HUES6 (cell line): ENCODE measurements at regions not wholly inside any gene's neighbourhood (a gene's known extent, or its start where the extent isn't known, plus 50 kb on each side); places are given as distances from the start of the nearest gene placed in this dataset.

ENCODE experiments used
- H3K27ac ChIP-seq: 2 replicates; pipeline ENCODE4 v1.7.0; 2013; ENCODE audit warnings: low read depth, mild to moderate bottlenecking, low read length, inconsistent platforms
- H3K27me3 ChIP-seq: 2 replicates; pipeline ENCODE4 v1.6.1; 2013; ENCODE audit warnings: low read length; ENCODE audit not compliant: control insufficient read depth, insufficient read depth
- H3K36me3 ChIP-seq: 2 replicates; pipeline ENCODE4 v1.6.1; 2013; ENCODE audit warnings: low read length; ENCODE audit not compliant: control insufficient read depth, insufficient read depth
- H3K4me1 ChIP-seq: 2 replicates; pipeline ENCODE4 v1.6.1; 2013; ENCODE audit warnings: low read length; ENCODE audit not compliant: control insufficient read depth, insufficient read depth
- H3K4me3 ChIP-seq: 2 replicates; pipeline ENCODE4 v1.5.1; 2013; ENCODE audit warnings: low read depth, low read length
- H3K9ac ChIP-seq: one replicate; pipeline ENCODE4 v1.6.1; 2013; ENCODE audit warnings: mild to moderate bottlenecking, low read length
- H3K9me3 ChIP-seq: 2 replicates; pipeline ENCODE4 v1.6.1; 2013; ENCODE audit warnings: low read depth, low read length; ENCODE audit not compliant: control insufficient read depth, insufficient read depth

- no peak overlapping the region for H3K4me3 ChIP-seq
- H3K9ac ChIP-seq = no peak overlapping the region
- H3K4me1 ChIP-seq = peaks cover 42% of the 10 kb centered on the region
- H3K9me3 ChIP-seq = no peaks in the 10 kb centered on the region
- no peaks in the 10 kb centered on the region for H3K36me3 ChIP-seq
- no peaks in the 10 kb centered on the region for H3K27me3 ChIP-seq
- H3K27ac ChIP-seq = no peak overlapping the region
Measured at GRCh38 chrX:69083361-69083760, 81.9 kb downstream of the PJA1 start.

DNA sequence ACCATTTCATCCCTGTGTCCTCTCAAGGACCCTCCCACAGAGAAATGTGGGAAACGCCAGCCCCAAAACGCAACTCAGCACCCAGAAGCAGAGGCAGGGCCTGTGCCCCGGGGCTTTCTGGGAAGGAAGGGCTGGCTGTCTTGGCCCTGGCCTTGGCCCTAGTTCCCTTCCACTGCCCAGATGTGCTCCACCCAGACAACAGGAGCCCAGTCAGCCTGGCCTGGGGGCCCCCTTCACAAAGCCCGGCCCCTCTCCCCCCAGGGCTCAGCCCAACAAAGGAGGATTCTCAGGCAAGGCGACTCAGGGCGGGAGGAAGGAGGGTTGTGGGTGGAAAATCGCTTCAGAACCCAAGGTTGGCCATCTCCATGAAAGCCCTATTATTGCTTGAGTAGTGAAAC is 82.5 kb downstream of the PJA1 start:
- Histone ChIP-seq H3K9me3 (no peaks in the 10 kb centered on the region), H3K4me1 (peaks cover 40% of the 10 kb centered on the region), H3K4me3 (no peak overlapping the region), H3K36me3 (no peaks in the 10 kb centered on the region), H3K27me3 (no peaks in the 10 kb centered on the region), H3K27ac (no peak overlapping the region), H3K9ac (no peak overlapping the region)

DNA sequence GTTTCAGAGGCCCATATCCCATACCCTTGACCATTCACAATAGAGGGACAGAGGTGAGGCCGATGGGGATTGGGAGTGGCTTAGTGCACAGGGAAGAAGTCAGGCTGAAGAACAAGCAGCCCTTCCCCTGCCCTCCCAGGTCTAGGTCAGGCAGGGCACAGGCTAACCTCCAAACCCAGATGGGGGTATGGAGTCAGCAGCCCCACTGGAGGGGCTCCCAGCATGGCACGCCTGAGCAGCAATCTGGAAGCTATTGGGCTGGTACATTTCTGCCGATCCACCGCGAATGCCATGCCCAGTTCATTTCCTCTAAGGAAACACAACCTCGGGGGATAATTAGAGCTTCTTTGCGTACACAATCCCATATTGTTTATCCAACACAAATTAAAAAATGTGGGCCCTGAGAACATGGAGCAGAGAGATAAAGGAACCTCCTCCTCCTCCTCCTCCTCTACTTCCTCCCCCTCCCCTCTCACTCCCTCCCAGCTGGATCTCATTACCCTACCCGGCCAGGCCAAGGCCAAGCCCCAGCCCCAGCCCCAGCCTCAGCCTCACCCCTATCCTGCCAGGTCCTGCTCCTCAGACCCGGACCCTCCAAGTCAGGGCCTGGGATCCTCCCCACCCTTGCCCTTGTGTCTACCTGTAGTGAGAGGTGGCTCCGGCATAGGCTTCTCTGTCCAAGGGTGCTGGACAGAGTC is 83.0 kb downstream of the PJA1 start:
- Histone ChIP-seq H3K4me1 (peaks cover 42% of the 10 kb centered on the region), H3K9ac (no peak overlapping the region), H3K9me3 (no peaks in the 10 kb centered on the region), H3K36me3 (no peaks in the 10 kb centered on the region), H3K4me3 (no peak overlapping the region), H3K27me3 (no peaks in the 10 kb centered on the region), H3K27ac (no peak overlapping the region)

- Histone ChIP-seq H3K36me3 (no peaks in the 10 kb centered on the region), H3K4me1 (peaks cover 42% of the 10 kb centered on the region), H3K4me3 (no peak overlapping the region), H3K9me3 (no peaks in the 10 kb centered on the region), H3K9ac (no peak overlapping the region), H3K27ac (no peak overlapping the region), H3K27me3 (no peaks in the 10 kb centered on the region)
Measured at GRCh38 chrX:69080855-69081465, 84.3 kb downstream of the PJA1 start.

GRCh38 chrX:69079268-69079667 is 86.0 kb downstream of the PJA1 start:
- Histone ChIP-seq H3K27me3 (no peaks in the 10 kb centered on the region), H3K9me3 (no peaks in the 10 kb centered on the region), H3K4me3 (no peak overlapping the region), H3K9ac (no peak overlapping the region), H3K36me3 (no peaks in the 10 kb centered on the region), H3K4me1 (peaks cover 42% of the 10 kb centered on the region), H3K27ac (no peak overlapping the region)

GRCh38 chrX:69077895-69078455 is 87.3 kb downstream of the PJA1 start:
- H3K4me3 ChIP-seq = no peak overlapping the region
- H3K27ac ChIP-seq = no peak overlapping the region
- H3K27me3 ChIP-seq = no peaks in the 10 kb centered on the region
- H3K36me3 ChIP-seq = no peaks in the 10 kb centered on the region
- H3K9ac ChIP-seq = no peak overlapping the region
- peaks cover 34% of the 10 kb centered on the region for H3K4me1 ChIP-seq
- H3K9me3 ChIP-seq = no peaks in the 10 kb centered on the region

- H3K9ac ChIP-seq = no peak overlapping the region
- no peak overlapping the region for H3K27ac ChIP-seq
- no peaks in the 10 kb centered on the region for H3K9me3 ChIP-seq
- H3K4me3 ChIP-seq = no peak overlapping the region
- no peaks in the 10 kb centered on the region for H3K36me3 ChIP-seq
- peaks cover 21% of the 10 kb centered on the region for H3K4me1 ChIP-seq
- no peaks in the 10 kb centered on the region; the same call in 1 of the 2 replicates for H3K27me3 ChIP-seq
Measured at GRCh38 chrX:69076088-69076487, 89.2 kb downstream of the PJA1 start.

DNA sequence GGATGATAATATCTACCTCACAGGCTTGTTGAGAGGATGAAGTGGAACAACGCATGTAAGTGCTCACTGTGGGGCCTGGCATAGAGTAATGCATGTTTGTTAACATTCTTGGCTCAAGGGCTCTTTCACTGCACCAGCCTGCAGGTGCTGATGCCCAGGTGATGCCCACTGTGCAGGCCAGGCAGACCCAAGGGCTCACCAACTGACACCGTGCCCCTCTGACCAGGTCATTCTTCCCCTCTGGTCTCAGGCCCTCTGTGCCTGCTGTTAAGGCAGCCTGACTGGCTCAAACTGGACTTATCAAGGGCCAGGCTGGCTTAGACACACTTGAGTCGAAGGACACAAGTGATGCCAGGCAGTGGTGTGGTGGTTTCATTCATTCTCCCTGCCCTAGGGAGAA is 90.5 kb downstream of the PJA1 start:
- no peak overlapping the region for H3K27ac ChIP-seq
- no peaks in the 10 kb centered on the region for H3K9me3 ChIP-seq
- H3K27me3 ChIP-seq = no peaks in the 10 kb centered on the region; the same call in 1 of the 2 replicates
- H3K4me1 ChIP-seq = peaks cover 18% of the 10 kb centered on the region
- H3K9ac ChIP-seq = no peak overlapping the region
- no peaks in the 10 kb centered on the region for H3K36me3 ChIP-seq
- no peak overlapping the region for H3K4me3 ChIP-seq

GRCh38 chrX:69073721-69074120 is 91.5 kb downstream of the PJA1 start:
- Histone ChIP-seq H3K27me3 (no peaks in the 10 kb centered on the region; the same call in 1 of the 2 replicates), H3K4me1 (peaks cover 18% of the 10 kb centered on the region), H3K9ac (no peak overlapping the region), H3K27ac (no peak overlapping the region), H3K9me3 (no peaks in the 10 kb centered on the region), H3K4me3 (no peak overlapping the region), H3K36me3 (no peaks in the 10 kb centered on the region)

DNA sequence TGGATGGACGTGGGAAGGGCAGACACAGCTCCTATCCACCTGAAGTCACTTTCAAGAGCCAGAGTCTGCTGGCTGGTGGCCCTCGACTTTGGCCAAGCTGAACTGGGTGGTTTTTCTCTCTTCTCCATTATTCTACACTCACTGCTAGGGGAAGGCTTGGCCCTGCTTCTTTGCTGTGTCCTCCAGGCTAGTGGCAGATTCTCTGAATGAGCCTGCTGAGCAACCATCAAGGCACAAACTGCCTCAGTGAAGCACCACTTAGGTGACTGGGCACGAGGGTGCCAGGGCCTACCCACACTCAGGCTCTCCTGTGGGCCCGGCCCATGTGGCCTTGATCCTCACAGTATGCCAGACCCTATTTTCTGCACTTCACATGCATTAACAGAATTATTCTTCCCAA is 92.0 kb downstream of the PJA1 start:
- Histone ChIP-seq H3K9ac (no peak overlapping the region), H3K4me1 (peaks cover 18% of the 10 kb centered on the region), H3K9me3 (no peaks in the 10 kb centered on the region), H3K27me3 (no peaks in the 10 kb centered on the region; the same call in 1 of the 2 replicates), H3K36me3 (no peaks in the 10 kb centered on the region), H3K27ac (no peak overlapping the region), H3K4me3 (no peak overlapping the region)

DNA sequence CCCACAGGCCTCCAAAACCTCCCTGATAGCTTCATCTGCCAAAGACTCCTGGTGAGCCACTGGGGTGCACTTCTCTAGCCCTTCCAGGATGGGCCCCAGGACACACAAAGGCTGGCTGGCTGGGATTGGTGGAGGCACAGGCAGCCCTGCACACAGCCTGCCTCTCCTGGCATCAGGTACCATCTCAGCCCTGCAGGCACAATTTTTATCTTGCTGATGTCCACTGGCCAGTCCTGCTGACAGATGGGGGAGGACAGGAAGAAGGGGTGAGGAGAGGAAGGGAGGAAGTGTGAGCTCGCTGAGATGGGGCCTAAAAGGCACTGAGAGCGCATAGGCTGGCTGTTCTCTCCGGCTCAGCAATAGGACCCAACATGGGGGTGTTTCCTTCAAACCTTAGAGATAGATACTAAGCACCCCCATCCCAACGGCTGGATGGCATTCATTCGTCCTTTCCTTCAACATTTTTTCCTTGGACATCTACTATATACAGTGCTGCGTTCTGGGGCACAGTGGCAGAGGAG is 92.7 kb downstream of the PJA1 start:
- Histone ChIP-seq H3K9ac (no peak overlapping the region), H3K9me3 (no peaks in the 10 kb centered on the region), H3K4me1 (peaks cover 11% of the 10 kb centered on the region; the same call in 1 of the 2 replicates), H3K4me3 (no peak overlapping the region), H3K36me3 (no peaks in the 10 kb centered on the region), H3K27me3 (no peaks in the 10 kb centered on the region; the same call in 1 of the 2 replicates), H3K27ac (no peak overlapping the region)
